Upper lobe of left lung (tissue), 4 donors: ENCODE measurements at regions not wholly inside any gene's neighbourhood (a gene's known extent, or its start where the extent isn't known, plus 50 kb on each side); places are given as distances from the start of the nearest gene placed in this dataset.

Experiments
- EP300 ChIP-seq, 4 donors: sonication (generic); formaldehyde crosslinking; IDR thresholded peaks; one replicate each; pipeline ENCODE4 v1.5.1; 2017; ENCODE audit warnings: antibody characterized with exemption in 4 of 4, control low read depth in 2 of 4
- POLR2A ChIP-seq, 4 donors: fragments of 450-650 bp; IDR thresholded peaks; one replicate each; pipeline ENCODE4 v1.5.1; 2016 to 2017; ENCODE audit warnings: antibody characterized with exemption in 4 of 4, mild to moderate bottlenecking in 2 of 4
- TF ChIP-seq, protein P1 (sequence below), 6 experiments: fragments of 450-650 bp in 4 of 6; fragments of 200-600 bp in 2 of 6; sonication (generic) in 2 of 6; IDR thresholded peaks; one replicate each; pipeline ENCODE4 v1.5.1; 2016 to 2019; ENCODE audit warnings: antibody characterized with exemption in 6 of 6

DNA sequence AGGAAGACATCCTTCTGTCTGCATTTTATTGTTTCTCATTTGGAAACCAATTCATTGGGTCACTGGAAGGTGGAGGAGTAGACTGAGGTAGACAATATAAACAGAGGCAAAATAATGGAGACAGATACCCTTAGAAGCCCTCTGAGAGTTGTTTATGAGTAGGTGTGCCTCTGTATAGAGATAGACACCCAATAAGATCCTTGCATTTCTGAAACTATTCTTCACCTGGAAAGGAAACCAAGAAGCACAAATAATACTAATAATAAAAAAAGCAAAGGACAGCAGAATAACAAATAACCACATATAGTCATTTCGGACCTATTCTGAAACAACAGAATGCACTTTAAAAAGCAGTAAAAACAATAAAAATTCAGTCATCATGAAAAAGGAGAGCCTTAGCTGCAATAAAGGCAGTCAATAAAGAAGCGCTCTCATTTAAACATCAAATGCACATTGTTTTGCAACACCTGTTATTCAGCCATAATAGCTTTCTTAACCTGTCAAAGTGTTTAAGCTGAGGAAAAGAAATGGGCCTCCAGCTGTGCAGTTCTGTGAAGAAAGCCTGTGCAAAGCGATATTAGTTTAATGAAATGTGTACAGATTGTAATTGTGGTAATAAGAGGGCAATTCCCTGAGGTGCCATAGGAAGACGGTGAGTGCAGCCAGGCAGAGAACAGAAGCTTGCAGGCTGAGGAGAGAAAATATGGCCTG, 904.2 kb downstream of the STPG2 start:
- TF ChIP-seq, protein P1, sequence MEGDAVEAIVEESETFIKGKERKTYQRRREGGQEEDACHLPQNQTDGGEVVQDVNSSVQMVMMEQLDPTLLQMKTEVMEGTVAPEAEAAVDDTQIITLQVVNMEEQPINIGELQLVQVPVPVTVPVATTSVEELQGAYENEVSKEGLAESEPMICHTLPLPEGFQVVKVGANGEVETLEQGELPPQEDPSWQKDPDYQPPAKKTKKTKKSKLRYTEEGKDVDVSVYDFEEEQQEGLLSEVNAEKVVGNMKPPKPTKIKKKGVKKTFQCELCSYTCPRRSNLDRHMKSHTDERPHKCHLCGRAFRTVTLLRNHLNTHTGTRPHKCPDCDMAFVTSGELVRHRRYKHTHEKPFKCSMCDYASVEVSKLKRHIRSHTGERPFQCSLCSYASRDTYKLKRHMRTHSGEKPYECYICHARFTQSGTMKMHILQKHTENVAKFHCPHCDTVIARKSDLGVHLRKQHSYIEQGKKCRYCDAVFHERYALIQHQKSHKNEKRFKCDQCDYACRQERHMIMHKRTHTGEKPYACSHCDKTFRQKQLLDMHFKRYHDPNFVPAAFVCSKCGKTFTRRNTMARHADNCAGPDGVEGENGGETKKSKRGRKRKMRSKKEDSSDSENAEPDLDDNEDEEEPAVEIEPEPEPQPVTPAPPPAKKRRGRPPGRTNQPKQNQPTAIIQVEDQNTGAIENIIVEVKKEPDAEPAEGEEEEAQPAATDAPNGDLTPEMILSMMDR (IDR thresholded peaks at IDR 0.05), result no peak
- TF ChIP-seq EP300 (IDR thresholded peaks at IDR 0.05) (no peak), POLR2A (IDR thresholded peaks at IDR 0.05) (no peak)
